Lower lobe of right lung (tissue), 2 donors: ENCODE measurements at regions not wholly inside any gene's neighbourhood (a gene's known extent, or its start where the extent isn't known, plus 50 kb on each side); places are given as distances from the start of the nearest gene placed in this dataset.
"Not testable (repeated sequence)": the region's sequence is repeated elsewhere in the genome, so short reads cannot be mapped to it uniquely, and the experiment has no call there.

Experiments used
- ATAC-seq, 2 donors: fragments of 200-7000 bp; cut with Tn5 transposase; one replicate each; pipeline ENCODE4 v1.9.1; 2020 to 2022; ENCODE audit warnings: mild to moderate bottlenecking in 2 of 2, moderate library complexity in 2 of 2
- DNase-seq: peaks from one replicate; pipeline ENCODE4 v3.0.0-alpha.2; 2020
- H3K27ac ChIP-seq: fragments of 200-600 bp; one replicate; pipeline ENCODE4 v1.8.0; 2022
- H3K27me3 ChIP-seq: fragments of 200-600 bp; one replicate; pipeline ENCODE4 v1.8.0; 2022; ENCODE audit warnings: low read depth
- H3K36me3 ChIP-seq: fragments of 200-600 bp; one replicate; pipeline ENCODE4 v1.8.0; 2022; ENCODE audit warnings: mild to moderate bottlenecking
- H3K4me1 ChIP-seq: fragments of 200-600 bp; one replicate; pipeline ENCODE4 v1.8.0; 2022
- H3K4me3 ChIP-seq: fragments of 200-600 bp; one replicate; pipeline ENCODE4 v1.8.0; 2022; ENCODE audit warnings: mild to moderate bottlenecking
- H3K9me3 ChIP-seq: fragments of 200-600 bp; one replicate; pipeline ENCODE4 v1.8.0; 2022
- CTCF ChIP-seq: fragments of 200-600 bp; IDR thresholded peaks from one replicate; pipeline ENCODE4 v1.8.0; 2022; ENCODE audit warnings: antibody characterized with exemption, mild to moderate bottlenecking
- intact Hi-C: fragments of 100-400 bp; cut with DNase I; formaldehyde crosslinking; loops from one replicate; pipeline ENCODE4 v1.11.0; 2022
- donor health status: DM: no; HTN: yes; CAD: no; lungs with severe emphysema.

- H3K4me3 ChIP-seq, result no peak overlapping the region
- no peaks in the 10 kb centered on the region for H3K4me1 ChIP-seq
- H3K36me3 ChIP-seq, result no peaks in the 10 kb centered on the region
- no peak for TF ChIP-seq CTCF
- no peak overlapping the region for H3K27ac ChIP-seq
- H3K9me3 ChIP-seq, result no peaks in the 10 kb centered on the region
- no peaks in the 10 kb centered on the region for H3K27me3 ChIP-seq
- DNase-seq, result no peak
- ATAC-seq, result peak; percentile 23 to 65
- intact Hi-C loops, result no loop called here
Measured at GRCh38 chrX:47749185-47749967, 87.3 kb upstream of the ZNF81 start.

GRCh38 chrX:47748576-47748975, 88.1 kb upstream of the ZNF81 start:
- no peak overlapping the region for H3K27ac ChIP-seq
- no peaks in the 10 kb centered on the region for H3K4me1 ChIP-seq
- H3K4me3 ChIP-seq, result no peak overlapping the region
- H3K27me3 ChIP-seq, result no peaks in the 10 kb centered on the region
- no peak for TF ChIP-seq CTCF
- DNase-seq (no peak), ATAC-seq (no peak)
- no peaks in the 10 kb centered on the region for H3K36me3 ChIP-seq
- no peaks in the 10 kb centered on the region for H3K9me3 ChIP-seq
- intact Hi-C loops, result no loop called here

GRCh38 chrX:47746446-47746845, 87.5 kb upstream of the UXT start:
- no peaks in the 10 kb centered on the region for H3K36me3 ChIP-seq
- no peak for TF ChIP-seq CTCF
- H3K9me3 ChIP-seq, result no peaks in the 10 kb centered on the region
- no peak for ATAC-seq
- H3K4me3 ChIP-seq, result no peak overlapping the region
- intact Hi-C loops, result no loop called here
- H3K4me1 ChIP-seq, result no peaks in the 10 kb centered on the region
- no peak overlapping the region for H3K27ac ChIP-seq
- DNase-seq, result no peak
- H3K27me3 ChIP-seq, result no peaks in the 10 kb centered on the region

- ATAC-seq (no peak), DNase-seq (no peak)
- no peaks in the 10 kb centered on the region for H3K27me3 ChIP-seq
- TF ChIP-seq CTCF, result no peak
- H3K9me3 ChIP-seq, result no peaks in the 10 kb centered on the region
- H3K4me3 ChIP-seq, result no peak overlapping the region
- H3K36me3 ChIP-seq, result no peaks in the 10 kb centered on the region
- intact Hi-C loops, result no loop called here
- H3K27ac ChIP-seq, result no peak overlapping the region
- no peaks in the 10 kb centered on the region for H3K4me1 ChIP-seq
Measured at GRCh38 chrX:47745416-47745815, 86.4 kb upstream of the UXT start.

GRCh38 chrX:47743504-47743903, 84.5 kb upstream of the UXT start:
- Histone ChIP-seq H3K27ac (no peak overlapping the region), H3K27me3 (no peaks in the 10 kb centered on the region), H3K9me3 (no peaks in the 10 kb centered on the region), H3K4me3 (no peak overlapping the region), H3K4me1 (no peaks in the 10 kb centered on the region), H3K36me3 (no peaks in the 10 kb centered on the region)
- intact Hi-C loops, result no loop called here
- no peak for TF ChIP-seq CTCF
- ATAC-seq (no peak), DNase-seq (no peak)

GRCh38 chrX:47738870-47739269, 79.9 kb upstream of the UXT start:
- H3K27me3 ChIP-seq, DNase-seq, H3K9me3 ChIP-seq, H3K27ac ChIP-seq, H3K36me3 ChIP-seq, H3K4me3 ChIP-seq, intact Hi-C loops, H3K4me1 ChIP-seq, ATAC-seq: not testable (repeated sequence)
